Stimulated activated CD4-positive, alpha-beta T cell treated with anti-CD3 and anti-CD28 coated beads, Interleukin-15, amount 100 ng/mL, for 24 hours (primary cell): ENCODE measurements at regions not wholly inside any gene's neighbourhood (a gene's known extent, or its start where the extent isn't known, plus 50 kb on each side); places are given as distances from the start of the nearest gene placed in this dataset.

ENCODE experiments used
- DNase-seq: peaks from one replicate; pipeline ENCODE4 v3.0.0-alpha.2; 2020

- DNase-seq = no peak
Measured at GRCh38 chr9:12874395-12874794, 99.6 kb downstream of the LURAP1L start.

- DNase-seq = no peak
Measured at GRCh38 chr9:12875191-12875590, 100.4 kb downstream of the LURAP1L start.

- no peak for DNase-seq
Measured at GRCh38 chr9:12876872-12877271, 102.1 kb downstream of the LURAP1L start.

GRCh38 chr9:12878351-12878978, 103.6 kb downstream of the LURAP1L start:
- no peak for DNase-seq

GRCh38 chr9:12879961-12880360, 105.1 kb downstream of the LURAP1L start:
- DNase-seq = no peak

GRCh38 chr9:12880406-12881015, 105.7 kb downstream of the LURAP1L start:
- DNase-seq = no peak

- DNase-seq = no peak
Measured at GRCh38 chr9:12882430-12882829, 107.6 kb downstream of the LURAP1L start.

- DNase-seq = no peak
Measured at GRCh38 chr9:12884736-12885395, 110.0 kb downstream of the LURAP1L start.

GRCh38 chr9:12889402-12890106, 114.7 kb downstream of the LURAP1L start:
- no peak for DNase-seq

- DNase-seq = no peak
Measured at GRCh38 chr9:12891588-12891987, 116.8 kb downstream of the LURAP1L start.

- no peak for DNase-seq
Measured at GRCh38 chr9:12903316-12903715, 128.5 kb downstream of the LURAP1L start.

GRCh38 chr9:12904261-12905000, 129.6 kb downstream of the LURAP1L start:
- DNase-seq = no peak

GRCh38 chr9:12906646-12907045, 131.8 kb downstream of the LURAP1L start:
- DNase-seq = no peak

GRCh38 chr9:12908895-12909294, 134.1 kb downstream of the LURAP1L start:
- DNase-seq = no peak

- DNase-seq = no peak
Measured at GRCh38 chr9:12915366-12915954, 140.6 kb downstream of the LURAP1L start.

- no peak for DNase-seq
Measured at GRCh38 chr9:12916042-12916441, 141.2 kb downstream of the LURAP1L start.

GRCh38 chr9:12920437-12920836, 145.6 kb downstream of the LURAP1L start:
- DNase-seq = no peak

- DNase-seq = no peak
Measured at GRCh38 chr9:12921621-12922020, 146.8 kb downstream of the LURAP1L start.

GRCh38 chr9:12922224-12922866, 147.5 kb downstream of the LURAP1L start:
- no peak for DNase-seq

- DNase-seq = no peak
Measured at GRCh38 chr9:12923468-12924009, 148.7 kb downstream of the LURAP1L start.

GRCh38 chr9:12930906-12931305, 156.1 kb downstream of the LURAP1L start:
- no peak for DNase-seq

GRCh38 chr9:12933957-12934356, 159.1 kb downstream of the LURAP1L start:
- DNase-seq = no peak
